HepG2 (cell line): ENCODE measurements at regions not wholly inside any gene's neighbourhood (a gene's known extent, or its start where the extent isn't known, plus 50 kb on each side); places are given as distances from the start of the nearest gene placed in this dataset.

ENCODE experiments used
- ATAC-seq: fragments of 200-7000 bp; cut with Tn5 transposase; 3 replicates; pipeline ENCODE4 v1.9.1; 2020; ENCODE audit warnings: mild to moderate bottlenecking, moderate library complexity
- BruUV-seq: library from RNA; stranded (reverse); fragments of 400-500 nt; replicated peaks from 2 replicates; lab custom pipeline; 2021; lab: Mats Ljungman, UMichigan
- CTCF ChIA-PET: fragments of 300-600 bp; formaldehyde crosslinking; extraction: SDS; loops from one replicate; lab custom pipeline; 2021; ENCODE audit warnings: low total read pairs, inconsistent platforms, low intra/inter-chr PET ratio; lab: Yijun Ruan, JAX
- POLR2A ChIA-PET: fragments of 350-600 bp; sonication (Branson Sonifier 250); formaldehyde crosslinking; loops from one replicate; lab custom pipeline; 2020; ENCODE audit warnings: antibody characterized with exemption, inconsistent platforms; lab: Yijun Ruan, JAX
- DNase-seq: peaks from one replicate; pipeline ENCODE4 v3.0.0-alpha.2; 2015; ENCODE audit warnings: low spot score
- FAIRE-seq: peaks from 3 replicates; lab custom pipeline; 2011; peaks lifted over from hg19 to GRCh38; lab: Jason Lieb, UNC
- H2AFZ ChIP-seq: one replicate; pipeline ENCODE4 v1.6.1; 2011; ENCODE audit warnings: low read length, inconsistent platforms
- H3K27ac ChIP-seq: fragments of 300-600 bp; 3 replicates; pipeline ENCODE4 v1.8.0; 2011; ENCODE audit warnings: mixed run types, mild to moderate bottlenecking, mixed read lengths, low read length, inconsistent platforms; ENCODE audit not compliant: insufficient read depth; ENCODE audit errors: extremely low read length
- H3K27me3 ChIP-seq, 2 experiments: fragments of 200-600 bp in 1 of 2; 2 replicates in 1 of 2; 3 replicates in 1 of 2; pipeline versions ENCODE4 v1.6.0 to v1.8.0; 2011; ENCODE audit warnings: low read length in 2 of 2, mild to moderate bottlenecking in 2 of 2, moderate library complexity in 2 of 2, inconsistent platforms in 1 of 2; ENCODE audit not compliant: insufficient read depth in 2 of 2, control insufficient read depth in 1 of 2
- H3K36me3 ChIP-seq, 2 experiments: fragments of 200-600 bp in 1 of 2; replicated peaks in 1 of 2; 2 replicates in 1 of 2; 3 replicates in 1 of 2; pipeline versions ENCODE4 v1.5.1 to v1.8.0; 2011; ENCODE audit warnings: low read length in 2 of 2, inconsistent platforms in 1 of 2; ENCODE audit not compliant: insufficient read depth in 2 of 2, control insufficient read depth in 1 of 2
- H3K4me1 ChIP-seq: 2 replicates; pipeline ENCODE4 v1.5.1; 2012; ENCODE audit warnings: low read length, inconsistent platforms; ENCODE audit not compliant: insufficient read depth
- H3K4me2 ChIP-seq: 2 replicates; pipeline ENCODE4 v1.6.0; 2011; ENCODE audit warnings: low read depth, low read length, inconsistent platforms
- H3K4me3 ChIP-seq, 3 experiments: fragments of 200-600 bp in 1 of 3; sonication (generic), shearing (Covaris generic) in 1 of 3; replicated peaks in 1 of 3; 2 replicates each; pipeline ENCODE4 v1.5.1; 2011 to 2016; ENCODE audit warnings: low read length in 3 of 3, inconsistent platforms in 2 of 3, low read depth in 2 of 3, mild to moderate bottlenecking in 2 of 3, control low read depth in 1 of 3, mixed read lengths in 1 of 3; ENCODE audit not compliant: insufficient read depth in 1 of 3
- H3K79me2 ChIP-seq: one replicate; pipeline ENCODE4 v1.6.1; 2011; ENCODE audit warnings: low read length, inconsistent platforms; ENCODE audit not compliant: insufficient read depth
- H3K9ac ChIP-seq: 2 replicates; pipeline ENCODE4 v1.6.0; 2011; ENCODE audit warnings: mild to moderate bottlenecking, low read depth, low read length, inconsistent platforms; ENCODE audit not compliant: insufficient read depth
- H3K9me3 ChIP-seq: 2 replicates; pipeline ENCODE4 v1.5.1; 2012; ENCODE audit warnings: mild to moderate bottlenecking, low read length
- H4K20me1 ChIP-seq: 2 replicates; pipeline ENCODE4 v1.6.0; 2011; ENCODE audit warnings: inconsistent platforms, mild to moderate bottlenecking, low read length, moderate library complexity; ENCODE audit not compliant: insufficient read depth
- ESRRA ChIP-seq: sonication (generic); formaldehyde crosslinking; IDR thresholded peaks from 2 replicates; pipeline ENCODE4 v1.5.1; 2020; ENCODE audit warnings: mild to moderate bottlenecking, low read depth, missing genetic modification reagents
- FOXA3 ChIP-seq: IDR thresholded peaks from 2 replicates; pipeline ENCODE4 v1.6.1; 2016; ENCODE audit warnings: missing genetic modification reagents, missing compliant biosample characterization
- FOXC1 ChIP-seq: sonication (generic); formaldehyde crosslinking; IDR thresholded peaks from 2 replicates; pipeline ENCODE4 v1.8.0; 2022; ENCODE audit warnings: mild to moderate bottlenecking, missing genetic modification reagents, borderline replicate concordance
- HNF4A ChIP-seq: sonication (generic); formaldehyde crosslinking; IDR thresholded peaks from 2 replicates; pipeline ENCODE4 v1.4.0; 2020; ENCODE audit warnings: missing genetic modification reagents
- NFE2 ChIP-seq: sonication (generic); formaldehyde crosslinking; IDR thresholded peaks from 2 replicates; pipeline ENCODE4 v1.4.0; 2020; ENCODE audit warnings: missing genetic modification reagents
- NR1H2 ChIP-seq: sonication (generic); formaldehyde crosslinking; IDR thresholded peaks from 2 replicates; pipeline ENCODE4 v1.8.1; 2022; ENCODE audit warnings: low read depth, missing genetic modification reagents, borderline replicate concordance
- NR3C1 ChIP-seq: sonication (generic); formaldehyde crosslinking; IDR thresholded peaks from 2 replicates; pipeline ENCODE4 v1.4.0; 2020; ENCODE audit warnings: missing genetic modification reagents
- RERE ChIP-seq: IDR thresholded peaks from 2 replicates; pipeline ENCODE4 v1.6.1; 2016; ENCODE audit warnings: low read depth, missing genetic modification reagents, missing compliant biosample characterization
- ZBTB21 ChIP-seq: sonication (generic); formaldehyde crosslinking; IDR thresholded peaks from 2 replicates; pipeline ENCODE4 v1.4.0; 2020; ENCODE audit warnings: missing genetic modification reagents
- ZNF598 ChIP-seq: sonication (generic); formaldehyde crosslinking; IDR thresholded peaks from 2 replicates; pipeline ENCODE4 v1.5.1; 2020; ENCODE audit warnings: mild to moderate bottlenecking, missing genetic modification reagents, borderline replicate concordance
- ZNF747 ChIP-seq: sonication (generic); formaldehyde crosslinking; IDR thresholded peaks from 2 replicates; pipeline ENCODE4 v1.8.1; 2023; ENCODE audit warnings: missing genetic modification reagents, mild to moderate bottlenecking, borderline replicate concordance
- ZNF83 ChIP-seq: sonication (generic); formaldehyde crosslinking; IDR thresholded peaks from 2 replicates; pipeline ENCODE4 v1.4.0; 2020; ENCODE audit warnings: missing genetic modification reagents, mild to moderate bottlenecking, borderline replicate concordance
- WGBS: methylation state at CpG from one replicate; pipeline ENCODE4 v1.1.6; 2017; ENCODE audit warnings: low lambda C conversion rate; 5-methylcytosine and 5-hydroxymethylcytosine counted together
- in situ Hi-C: cut with HindIII; loops from 2 replicates; pipeline ENCODE4 v1.10.0; 2017; ENCODE audit warnings: low pct_unique_long_range_greater_than_20kb; ENCODE audit not compliant: extremely low pct_ligation_motif_present
- intact Hi-C: fragments of 100-400 bp; cut with micrococcal nuclease; formaldehyde crosslinking; loops from one replicate; pipeline ENCODE4 v1.10.0; 2022; ENCODE audit not compliant: unreplicated experiment

- TF ChIP-seq FOXC1 (CRISPR knock-in tag) (no peak), NFE2 (CRISPR knock-in tag) (no peak), ZNF598 (CRISPR knock-in tag) (no peak), ESRRA (CRISPR knock-in tag) (no peak), FOXA3 (CRISPR knock-in tag) (no peak), NR1H2 (CRISPR knock-in tag) (no peak), ZNF83 (CRISPR knock-in tag) (no peak), ZNF747 (CRISPR knock-in tag) (no peak), RERE (no peak), HNF4A (CRISPR knock-in tag) (no peak), ZBTB21 (CRISPR knock-in tag) (no peak), NR3C1 (CRISPR knock-in tag) (no peak)
- no peak for FAIRE-seq
- no TSS peak for BruUV-seq
- CTCF ChIA-PET = no interaction called here
- intact Hi-C loops (no loop called here), in situ Hi-C loops (no loop called here)
- no peak overlapping the region for H2AFZ ChIP-seq
- peaks cover 10% of the 10 kb centered on the region for H3K4me1 ChIP-seq
- H4K20me1 ChIP-seq = no peaks in the 10 kb centered on the region
- WGBS = 0% methylated on average over 2 of the region's 2 CpGs
- no peak overlapping the region for H3K4me2 ChIP-seq
- DNase-seq = no peak
- H3K27me3 ChIP-seq = 0 out of 5 replicates have a peak, but pooled peaks cover 0 to 4% of the 10 kb centered on the region in 2 experiments
- H3K9ac ChIP-seq = no peak overlapping the region
- H3K27ac ChIP-seq = no peak overlapping the region
- POLR2A ChIA-PET = no interaction called here
- no peaks in the 10 kb centered on the region for H3K36me3 ChIP-seq
- H3K4me3 ChIP-seq = no peak overlapping the region
- peak; percentile 46; the same call in 1 of the 3 replicates for ATAC-seq
- no peaks in the 10 kb centered on the region for H3K9me3 ChIP-seq
- H3K79me2 ChIP-seq = no peaks in the 10 kb centered on the region
These were observed 68.3 kb upstream of the CECR2 start for GRCh38 chr22:17300926-17301325.
